WERI-Rb-1 (cell line): ENCODE measurements at regions not wholly inside any gene's neighbourhood (a gene's known extent, or its start where the extent isn't known, plus 50 kb on each side); places are given as distances from the start of the nearest gene placed in this dataset.
A peak's percentile ranks its signal among the peaks of the same experiment; 100 is the strongest.

Experiments
- DNase-seq: peaks from one replicate; pipeline ENCODE4 v3.0.0-alpha.2; 2020
- H3K27ac ChIP-seq: fragments of 250-450 bp; sonication (Bioruptor Pico); 2 replicates; pipeline ENCODE4 v1.5.1; 2020; ENCODE audit warnings: mild to moderate bottlenecking, moderate library complexity
- H3K27me3 ChIP-seq: fragments of 250-450 bp; sonication (Bioruptor Pico); 2 replicates; pipeline ENCODE4 v1.5.1; 2021; ENCODE audit warnings: mild to moderate bottlenecking, low read depth, moderate library complexity; ENCODE audit not compliant: insufficient read depth, severe bottlenecking
- H3K36me3 ChIP-seq: fragments of 250-450 bp; sonication (Bioruptor Pico); 2 replicates; pipeline ENCODE4 v1.5.1; 2020; ENCODE audit warnings: mild to moderate bottlenecking, moderate library complexity
- H3K4me3 ChIP-seq: 2 replicates; pipeline ENCODE4 v1.5.1; 2011; ENCODE audit warnings: low read depth, mild to moderate bottlenecking, control low read depth, low read length
- H3K9me3 ChIP-seq: fragments of 250-450 bp; sonication (Bioruptor Pico); 2 replicates; pipeline ENCODE4 v1.5.1; 2021; ENCODE audit warnings: mild to moderate bottlenecking, moderate library complexity; ENCODE audit not compliant: severe bottlenecking
- TF ChIP-seq, protein P1 (sequence below): IDR thresholded peaks from 2 replicates; pipeline ENCODE4 v1.5.1; 2011; ENCODE audit warnings: low read depth, mild to moderate bottlenecking, control low read depth, inconsistent platforms, low read length

DNA sequence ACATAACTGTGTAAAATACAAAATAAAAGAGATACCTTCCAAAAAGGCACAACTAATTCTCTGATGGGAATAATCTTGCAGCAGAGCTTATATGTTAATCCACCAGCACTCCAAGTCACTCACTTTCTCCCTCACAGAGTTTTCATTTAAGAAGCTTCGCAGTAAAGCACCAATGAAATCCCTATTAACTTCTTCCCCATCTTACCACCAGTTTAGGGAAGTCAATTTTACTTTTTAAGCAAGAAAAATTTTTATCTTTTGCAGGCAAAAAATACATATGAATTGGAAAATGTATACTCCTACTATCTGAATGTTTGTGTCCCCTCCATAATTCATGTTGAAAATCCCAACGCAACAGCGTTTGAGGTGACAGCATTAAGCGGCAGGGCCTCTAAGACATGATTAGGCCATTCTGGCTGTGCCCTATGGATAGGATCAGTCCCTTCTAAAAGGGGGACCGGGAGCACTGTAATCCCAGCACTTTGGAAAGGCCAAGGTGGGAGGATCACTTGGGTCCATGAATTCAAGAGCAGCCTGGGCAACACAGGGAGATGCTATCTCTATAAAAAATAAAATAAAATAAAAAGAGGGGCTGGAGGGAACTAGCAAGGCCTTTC, 435.8 kb downstream of the SHQ1 start:
- Histone ChIP-seq H3K27ac (no peak overlapping the region), H3K36me3 (peaks cover 6% of the 10 kb centered on the region; the same call in 1 of the 2 replicates), H3K27me3 (no peaks in the 10 kb centered on the region), H3K4me3 (no peak overlapping the region), H3K9me3 (no peaks in the 10 kb centered on the region)
- peak; percentile 29 for DNase-seq
- TF ChIP-seq, protein P1, sequence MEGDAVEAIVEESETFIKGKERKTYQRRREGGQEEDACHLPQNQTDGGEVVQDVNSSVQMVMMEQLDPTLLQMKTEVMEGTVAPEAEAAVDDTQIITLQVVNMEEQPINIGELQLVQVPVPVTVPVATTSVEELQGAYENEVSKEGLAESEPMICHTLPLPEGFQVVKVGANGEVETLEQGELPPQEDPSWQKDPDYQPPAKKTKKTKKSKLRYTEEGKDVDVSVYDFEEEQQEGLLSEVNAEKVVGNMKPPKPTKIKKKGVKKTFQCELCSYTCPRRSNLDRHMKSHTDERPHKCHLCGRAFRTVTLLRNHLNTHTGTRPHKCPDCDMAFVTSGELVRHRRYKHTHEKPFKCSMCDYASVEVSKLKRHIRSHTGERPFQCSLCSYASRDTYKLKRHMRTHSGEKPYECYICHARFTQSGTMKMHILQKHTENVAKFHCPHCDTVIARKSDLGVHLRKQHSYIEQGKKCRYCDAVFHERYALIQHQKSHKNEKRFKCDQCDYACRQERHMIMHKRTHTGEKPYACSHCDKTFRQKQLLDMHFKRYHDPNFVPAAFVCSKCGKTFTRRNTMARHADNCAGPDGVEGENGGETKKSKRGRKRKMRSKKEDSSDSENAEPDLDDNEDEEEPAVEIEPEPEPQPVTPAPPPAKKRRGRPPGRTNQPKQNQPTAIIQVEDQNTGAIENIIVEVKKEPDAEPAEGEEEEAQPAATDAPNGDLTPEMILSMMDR, result no peak

DNA sequence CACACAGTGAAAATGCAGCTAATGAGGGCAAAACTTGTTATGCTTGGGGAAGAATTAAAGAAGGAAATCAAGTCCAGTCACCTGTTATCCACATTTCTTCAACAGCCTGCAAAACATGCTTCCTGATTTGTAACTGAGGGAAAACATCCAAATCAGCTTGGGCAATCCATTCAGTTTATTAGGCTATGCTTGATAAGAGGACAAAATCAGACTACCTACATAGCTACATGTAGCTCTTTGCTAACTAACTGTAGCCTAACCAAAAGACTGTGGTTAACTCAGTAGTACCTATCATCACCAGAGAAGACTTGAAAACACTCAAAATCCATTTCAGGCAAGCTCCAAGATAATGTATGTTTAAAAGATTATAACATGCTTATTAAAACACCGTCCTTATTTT, 436.4 kb downstream of the SHQ1 start:
- TF ChIP-seq, protein P1, result no peak
- Histone ChIP-seq H3K36me3 (peaks cover 6% of the 10 kb centered on the region; the same call in 1 of the 2 replicates), H3K27ac (no peak overlapping the region), H3K4me3 (no peak overlapping the region), H3K27me3 (no peaks in the 10 kb centered on the region), H3K9me3 (no peaks in the 10 kb centered on the region)
- DNase-seq, result no peak

DNA sequence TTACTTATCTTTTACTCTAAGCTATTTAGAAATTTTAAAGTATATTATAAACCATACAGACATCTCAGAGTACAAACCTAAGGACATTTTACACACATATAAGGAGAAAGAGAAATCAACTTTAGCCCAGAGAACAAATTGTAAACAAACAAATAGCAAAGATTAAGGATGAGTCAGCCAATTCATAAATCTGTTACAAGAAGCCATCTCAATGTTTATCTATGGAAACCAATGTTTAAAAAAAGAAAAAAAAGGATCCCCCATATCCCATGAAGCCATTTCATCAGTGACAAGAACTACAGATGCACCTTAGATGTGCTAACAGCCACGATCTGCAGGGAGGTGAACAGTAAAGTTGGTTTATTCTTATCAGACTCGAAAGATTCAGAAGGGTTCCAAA, 437.1 kb downstream of the SHQ1 start:
- no peaks in the 10 kb centered on the region for H3K27me3 ChIP-seq
- H3K27ac ChIP-seq, result no peak overlapping the region
- H3K36me3 ChIP-seq, result peaks cover 6% of the 10 kb centered on the region; the same call in 1 of the 2 replicates
- no peak for DNase-seq
- no peaks in the 10 kb centered on the region for H3K9me3 ChIP-seq
- TF ChIP-seq, protein P1, result no peak
- no peak overlapping the region for H3K4me3 ChIP-seq

DNA sequence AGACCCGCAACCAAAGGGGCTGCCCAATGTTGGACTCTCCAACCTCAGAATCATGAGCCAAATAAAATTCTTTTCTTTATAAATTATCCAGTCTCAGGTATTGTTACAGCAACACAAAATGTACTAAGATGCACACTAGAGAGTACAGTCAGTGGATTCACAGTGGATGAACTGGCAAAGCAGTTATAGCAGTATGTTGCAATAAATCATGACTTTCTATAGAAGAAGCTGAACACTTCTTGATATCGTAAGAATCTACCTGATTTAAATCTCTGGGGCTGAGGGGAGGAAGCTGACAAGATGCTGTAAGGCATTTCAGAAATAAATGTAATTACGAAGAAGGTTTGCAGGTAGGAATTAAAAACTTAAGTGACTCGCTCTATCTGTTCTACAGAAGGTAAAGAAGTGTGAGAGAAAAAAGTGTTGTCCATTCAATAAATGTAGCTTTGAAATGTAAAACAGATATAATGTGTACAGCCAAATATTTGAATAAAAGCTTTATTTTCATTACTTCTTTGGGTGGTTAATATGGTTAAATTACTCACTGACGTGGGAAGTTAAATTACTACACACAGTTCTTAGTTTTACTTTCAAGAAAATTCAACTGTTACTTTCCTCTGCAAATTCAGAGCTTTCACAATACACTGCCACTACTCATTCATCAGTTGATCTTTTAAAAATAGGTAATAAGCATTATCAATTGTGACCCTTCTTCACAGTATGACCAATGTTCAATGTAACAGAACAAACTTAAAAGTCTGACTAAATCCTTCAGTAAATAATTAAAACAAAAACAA, 439.1 kb downstream of the SHQ1 start:
- peaks cover 4% of the 10 kb centered on the region; the same call in 1 of the 2 replicates for H3K36me3 ChIP-seq
- H3K27ac ChIP-seq, result no peak overlapping the region
- no peak overlapping the region for H3K4me3 ChIP-seq
- no peaks in the 10 kb centered on the region for H3K9me3 ChIP-seq
- H3K27me3 ChIP-seq, result no peaks in the 10 kb centered on the region
- no peak for DNase-seq
- TF ChIP-seq, protein P1, result no peak

DNA sequence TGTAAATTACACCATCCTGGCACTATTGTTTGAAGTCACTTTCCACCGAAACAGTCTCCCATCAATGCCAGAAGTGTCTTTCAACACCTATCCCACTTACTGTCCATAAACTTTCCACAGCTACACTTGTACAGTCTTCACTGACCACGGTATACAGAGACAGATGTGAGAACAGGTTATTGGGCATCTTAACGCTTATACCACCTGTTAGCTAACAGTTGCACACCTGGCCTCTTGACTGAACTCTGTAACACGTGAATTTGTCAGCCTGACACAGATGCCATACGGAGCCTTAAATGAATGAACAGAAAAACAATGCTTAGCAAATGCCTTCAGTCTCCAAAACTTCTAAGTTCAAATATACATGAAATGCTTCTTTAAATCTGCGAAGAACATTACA, 440.5 kb downstream of the SHQ1 start:
- Histone ChIP-seq H3K4me3 (no peak overlapping the region), H3K9me3 (no peaks in the 10 kb centered on the region)

More for the DNA sequence above, 440.5 kb downstream of the SHQ1 start:
- Histone ChIP-seq H3K36me3 (peaks cover 4% of the 10 kb centered on the region; the same call in 1 of the 2 replicates), H3K27me3 (no peaks in the 10 kb centered on the region), H3K27ac (no peak overlapping the region)
- TF ChIP-seq, protein P1, result no peak
- DNase-seq, result no peak
